Suprapubic skin (tissue), 4 donors: ENCODE measurements at regions not wholly inside any gene's neighbourhood (a gene's known extent, or its start where the extent isn't known, plus 50 kb on each side); places are given as distances from the start of the nearest gene placed in this dataset.

Source experiments
- DNase-seq, 2 donors: peaks; one replicate each; pipeline ENCODE4 v3.0.0-alpha.2; 2019; ENCODE audit warnings: low spot score in 2 of 2
- H3K27ac ChIP-seq: fragments of 200-600 bp; sonication (generic); one replicate; pipeline ENCODE4 v1.5.1; 2019
- H3K27me3 ChIP-seq: fragments of 200-600 bp; sonication (generic); one replicate; pipeline ENCODE4 v1.5.1; 2019
- H3K36me3 ChIP-seq: fragments of 200-600 bp; sonication (generic); one replicate; pipeline ENCODE4 v1.5.1; 2019
- H3K4me1 ChIP-seq: fragments of 200-600 bp; sonication (generic); one replicate; pipeline ENCODE4 v1.5.1; 2019
- H3K4me3 ChIP-seq: fragments of 200-600 bp; sonication (generic); one replicate; pipeline ENCODE4 v1.5.1; 2019; ENCODE audit warnings: mild to moderate bottlenecking
- H3K9me3 ChIP-seq: fragments of 200-600 bp; sonication (generic); one replicate; pipeline ENCODE4 v1.5.1; 2019
- EP300 ChIP-seq: sonication (generic); formaldehyde crosslinking; IDR thresholded peaks from one replicate; pipeline ENCODE4 v1.6.1; 2017; ENCODE audit warnings: antibody characterized with exemption
- POLR2A ChIP-seq, 2 donors: fragments of 450-650 bp; IDR thresholded peaks; one replicate each; pipeline ENCODE4 v1.6.1; 2017; ENCODE audit warnings: antibody characterized with exemption in 2 of 2, mild to moderate bottlenecking in 2 of 2, moderate library complexity in 2 of 2
- POLR2AphosphoS5 ChIP-seq, 3 donors: sonication (generic); formaldehyde crosslinking; IDR thresholded peaks; one replicate each; pipeline ENCODE4 v1.6.1; 2017; ENCODE audit warnings: antibody characterized with exemption in 3 of 3
- WGBS: methylation state at CpG from one replicate; pipeline ENCODE4 v1.1.5; 2018; 5-methylcytosine and 5-hydroxymethylcytosine counted together
- TF ChIP-seq, protein P1 (sequence below), 2 donors: fragments of 200-600 bp in 1 of 2; fragments of 450-650 bp in 1 of 2; sonication (generic) in 1 of 2; IDR thresholded peaks; one replicate each; pipeline ENCODE4 v1.5.1; 2016 to 2019; ENCODE audit warnings: antibody characterized with exemption in 2 of 2, mild to moderate bottlenecking in 1 of 2, moderate library complexity in 1 of 2

DNA sequence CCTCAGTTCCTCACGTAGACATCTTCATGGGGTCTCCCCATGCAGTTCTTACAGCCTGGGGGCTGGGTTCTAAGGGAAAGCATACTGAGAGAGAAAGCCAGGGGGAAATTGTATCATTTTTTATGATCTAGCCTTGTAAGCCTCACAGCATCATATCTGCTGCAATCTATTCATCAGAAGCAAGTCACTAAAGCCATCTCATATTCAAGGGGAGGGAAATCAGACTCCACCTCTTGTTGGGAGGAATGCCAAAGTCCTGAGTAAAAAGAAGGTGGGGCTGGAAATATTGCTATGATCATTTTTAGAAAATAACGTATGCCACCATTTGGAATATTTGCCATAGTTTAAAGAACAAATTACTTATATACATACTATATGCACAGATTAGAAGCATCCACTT is 304.6 kb downstream of the TXNL1 start:
- 83% methylated on average over 2 of the region's 2 CpGs for WGBS
- Histone ChIP-seq H3K9me3 (no peaks in the 10 kb centered on the region), H3K4me1 (no peaks in the 10 kb centered on the region), H3K27ac (no peak overlapping the region), H3K36me3 (no peaks in the 10 kb centered on the region), H3K4me3 (no peak overlapping the region), H3K27me3 (no peaks in the 10 kb centered on the region)
- DNase-seq = no peak
- no peak for TF ChIP-seq POLR2A (IDR thresholded peaks at IDR 0.05)
- TF ChIP-seq POLR2AphosphoS5 (IDR thresholded peaks at IDR 0.05) = no peak
- TF ChIP-seq EP300 = no peak
- TF ChIP-seq, protein P1, sequence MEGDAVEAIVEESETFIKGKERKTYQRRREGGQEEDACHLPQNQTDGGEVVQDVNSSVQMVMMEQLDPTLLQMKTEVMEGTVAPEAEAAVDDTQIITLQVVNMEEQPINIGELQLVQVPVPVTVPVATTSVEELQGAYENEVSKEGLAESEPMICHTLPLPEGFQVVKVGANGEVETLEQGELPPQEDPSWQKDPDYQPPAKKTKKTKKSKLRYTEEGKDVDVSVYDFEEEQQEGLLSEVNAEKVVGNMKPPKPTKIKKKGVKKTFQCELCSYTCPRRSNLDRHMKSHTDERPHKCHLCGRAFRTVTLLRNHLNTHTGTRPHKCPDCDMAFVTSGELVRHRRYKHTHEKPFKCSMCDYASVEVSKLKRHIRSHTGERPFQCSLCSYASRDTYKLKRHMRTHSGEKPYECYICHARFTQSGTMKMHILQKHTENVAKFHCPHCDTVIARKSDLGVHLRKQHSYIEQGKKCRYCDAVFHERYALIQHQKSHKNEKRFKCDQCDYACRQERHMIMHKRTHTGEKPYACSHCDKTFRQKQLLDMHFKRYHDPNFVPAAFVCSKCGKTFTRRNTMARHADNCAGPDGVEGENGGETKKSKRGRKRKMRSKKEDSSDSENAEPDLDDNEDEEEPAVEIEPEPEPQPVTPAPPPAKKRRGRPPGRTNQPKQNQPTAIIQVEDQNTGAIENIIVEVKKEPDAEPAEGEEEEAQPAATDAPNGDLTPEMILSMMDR (IDR thresholded peaks at IDR 0.05) = no peak

- no peaks in the 10 kb centered on the region for H3K27me3 ChIP-seq
- no peak for TF ChIP-seq POLR2A (IDR thresholded peaks at IDR 0.05)
- no peak for TF ChIP-seq POLR2AphosphoS5 (IDR thresholded peaks at IDR 0.05)
- TF ChIP-seq, protein P1 (IDR thresholded peaks at IDR 0.05) = no peak
- no peak for TF ChIP-seq EP300
- WGBS = 92% methylated on average over 4 of the region's 4 CpGs
- DNase-seq = no peak
- H3K36me3 ChIP-seq = no peaks in the 10 kb centered on the region
- no peaks in the 10 kb centered on the region for H3K9me3 ChIP-seq
- H3K27ac ChIP-seq = no peak overlapping the region
- no peaks in the 10 kb centered on the region for H3K4me1 ChIP-seq
- no peak overlapping the region for H3K4me3 ChIP-seq
Measured at GRCh38 chr18:56333146-56333545, 305.2 kb downstream of the TXNL1 start.

DNA sequence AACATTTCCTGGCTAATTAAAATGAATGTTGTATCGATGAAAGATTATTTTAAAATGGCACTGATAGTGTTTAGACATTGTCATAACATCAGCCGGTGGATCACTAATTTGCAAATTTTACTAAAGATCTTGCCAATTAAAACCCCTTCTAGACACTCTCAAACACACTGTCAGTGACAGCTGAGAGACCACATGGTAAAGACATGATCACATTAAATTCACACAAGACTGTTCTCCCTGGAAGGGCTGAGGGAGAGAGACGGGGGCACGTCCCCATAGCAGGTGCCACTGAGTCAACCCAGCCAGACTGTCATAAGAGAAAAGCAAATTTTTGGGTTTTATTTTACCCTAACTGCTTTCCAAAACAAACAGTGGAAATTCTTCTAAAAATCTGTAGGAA is 306.0 kb downstream of the TXNL1 start:
- 87% methylated on average over 4 of the region's 4 CpGs for WGBS
- H3K36me3 ChIP-seq = no peaks in the 10 kb centered on the region
- H3K27me3 ChIP-seq = no peaks in the 10 kb centered on the region
- H3K4me1 ChIP-seq = peaks cover 2% of the 10 kb centered on the region
- H3K27ac ChIP-seq = no peak overlapping the region
- no peaks in the 10 kb centered on the region for H3K9me3 ChIP-seq
- DNase-seq = no peak
- TF ChIP-seq EP300 = no peak
- no peak for TF ChIP-seq POLR2A (IDR thresholded peaks at IDR 0.05)
- no peak for TF ChIP-seq POLR2AphosphoS5 (IDR thresholded peaks at IDR 0.05)
- TF ChIP-seq, protein P1 (IDR thresholded peaks at IDR 0.05) = no peak
- no peak overlapping the region for H3K4me3 ChIP-seq

DNA sequence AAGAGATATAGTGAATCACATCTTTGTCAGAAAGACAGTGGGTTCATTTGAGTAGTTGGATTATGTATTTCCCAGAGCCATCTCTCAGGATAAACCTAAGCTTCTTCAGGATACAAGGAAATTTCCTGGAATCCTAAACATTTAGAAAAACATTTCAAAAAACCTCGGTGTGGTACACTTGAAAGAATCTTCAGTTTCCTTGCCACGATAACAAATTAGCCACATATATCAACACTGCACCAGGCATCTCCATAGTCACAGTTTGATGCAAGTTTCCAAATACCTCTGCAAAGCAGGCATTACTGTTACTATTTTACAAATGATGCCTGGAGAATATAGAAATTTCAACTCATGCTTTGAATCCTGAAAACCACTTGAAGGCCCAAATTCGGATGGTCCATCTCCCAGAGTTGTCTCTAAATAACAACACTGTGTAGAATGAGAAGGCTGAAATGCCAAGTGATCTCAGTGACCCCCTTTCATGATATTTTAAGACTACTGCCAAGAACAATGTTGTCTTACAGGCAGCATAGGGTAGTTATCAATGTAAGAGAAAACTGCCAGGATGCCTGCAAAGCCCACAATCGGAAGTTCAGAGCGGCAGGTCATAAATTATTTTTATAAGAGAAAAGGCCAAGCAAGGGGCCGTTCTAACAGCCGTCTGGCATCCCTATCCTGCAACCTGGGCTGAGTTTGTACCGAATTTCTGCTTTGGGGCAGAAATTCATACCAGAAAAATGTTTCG is 307.9 kb downstream of the TXNL1 start:
- Histone ChIP-seq H3K27me3 (no peaks in the 10 kb centered on the region), H3K4me1 (peaks cover 11% of the 10 kb centered on the region), H3K36me3 (no peaks in the 10 kb centered on the region), H3K9me3 (no peaks in the 10 kb centered on the region), H3K4me3 (no peak overlapping the region), H3K27ac (no peak overlapping the region)
- no peak for DNase-seq
- WGBS = 68% methylated on average over 9 of the region's 9 CpGs
- no peak for TF ChIP-seq EP300
- no peak for TF ChIP-seq POLR2AphosphoS5 (IDR thresholded peaks at IDR 0.05)
- TF ChIP-seq, protein P1 (IDR thresholded peaks at IDR 0.05) = no peak
- TF ChIP-seq POLR2A (IDR thresholded peaks at IDR 0.05) = no peak

DNA sequence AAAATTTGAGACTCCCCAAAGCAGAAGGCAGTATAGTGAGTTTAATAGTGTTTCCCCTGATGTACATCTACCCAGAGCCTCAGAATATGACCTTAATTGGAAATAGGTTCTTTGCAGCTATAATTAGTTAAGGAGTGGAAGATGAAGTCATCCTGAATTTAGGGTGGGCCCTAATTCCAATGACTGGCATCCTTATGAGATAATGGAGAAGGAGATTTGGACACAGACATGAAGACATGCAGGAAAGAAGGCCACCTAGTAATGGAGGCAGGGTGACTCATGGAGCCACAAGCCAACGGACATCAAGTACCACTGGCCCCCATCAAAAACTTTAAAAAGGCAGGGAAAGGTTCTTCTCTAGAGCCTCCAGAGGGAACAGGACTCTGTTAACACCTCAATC is 308.9 kb downstream of the TXNL1 start:
- Histone ChIP-seq H3K4me1 (peaks cover 11% of the 10 kb centered on the region), H3K27ac (no peak overlapping the region), H3K4me3 (no peak overlapping the region), H3K9me3 (no peaks in the 10 kb centered on the region), H3K36me3 (no peaks in the 10 kb centered on the region), H3K27me3 (no peaks in the 10 kb centered on the region)
- TF ChIP-seq EP300 = no peak
- no peak for TF ChIP-seq POLR2AphosphoS5 (IDR thresholded peaks at IDR 0.05)
- TF ChIP-seq, protein P1 (IDR thresholded peaks at IDR 0.05) = no peak
- no peak for TF ChIP-seq POLR2A (IDR thresholded peaks at IDR 0.05)
- 100% methylated on average over 1 of the region's 1 CpG for WGBS
- no peak for DNase-seq
